ENCODE measurements at regions not wholly inside any gene's neighbourhood (a gene's known extent, or its start where the extent isn't known, plus 50 kb on each side); places are given as distances from the start of the nearest gene placed in this dataset.

DNA sequence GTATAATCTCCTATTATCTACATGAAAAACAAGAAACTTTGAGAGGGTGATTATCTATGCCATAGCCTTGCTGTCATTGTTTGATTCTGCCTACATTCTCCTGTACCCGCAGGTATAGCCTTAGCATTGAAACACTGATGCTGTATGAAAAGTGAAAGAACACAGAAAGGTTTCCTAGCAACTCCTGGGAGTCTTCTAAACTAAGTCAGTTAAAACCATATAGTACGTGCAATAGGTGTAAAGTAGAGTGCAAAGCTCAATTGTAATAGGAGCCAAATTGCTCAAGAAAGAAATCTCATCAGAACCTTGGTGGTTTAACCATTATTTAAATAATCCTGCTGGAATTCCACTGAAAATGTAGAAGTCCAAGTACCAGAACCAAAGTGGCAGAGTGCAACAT lies 489.7 kb downstream of the PCDH10 start:
- H3K4me1 ChIP-seq (ENCODE audit: control insufficient read depth, extremely low read depth, insufficient read depth, low read length): no peaks in the 10 kb centered on the region
- intact Hi-C loops (cut with micrococcal nuclease): no loop called here
- DNase-seq (ENCODE audit: low read depth, low spot score) (no peak), FAIRE-seq (no peak)
- H3K27me3 ChIP-seq (ENCODE audit: control insufficient read depth in 2 of 2, insufficient read depth in 2 of 2, low read length in 2 of 2): no peaks in the 10 kb centered on the region
- TF ChIP-seq, protein P1, sequence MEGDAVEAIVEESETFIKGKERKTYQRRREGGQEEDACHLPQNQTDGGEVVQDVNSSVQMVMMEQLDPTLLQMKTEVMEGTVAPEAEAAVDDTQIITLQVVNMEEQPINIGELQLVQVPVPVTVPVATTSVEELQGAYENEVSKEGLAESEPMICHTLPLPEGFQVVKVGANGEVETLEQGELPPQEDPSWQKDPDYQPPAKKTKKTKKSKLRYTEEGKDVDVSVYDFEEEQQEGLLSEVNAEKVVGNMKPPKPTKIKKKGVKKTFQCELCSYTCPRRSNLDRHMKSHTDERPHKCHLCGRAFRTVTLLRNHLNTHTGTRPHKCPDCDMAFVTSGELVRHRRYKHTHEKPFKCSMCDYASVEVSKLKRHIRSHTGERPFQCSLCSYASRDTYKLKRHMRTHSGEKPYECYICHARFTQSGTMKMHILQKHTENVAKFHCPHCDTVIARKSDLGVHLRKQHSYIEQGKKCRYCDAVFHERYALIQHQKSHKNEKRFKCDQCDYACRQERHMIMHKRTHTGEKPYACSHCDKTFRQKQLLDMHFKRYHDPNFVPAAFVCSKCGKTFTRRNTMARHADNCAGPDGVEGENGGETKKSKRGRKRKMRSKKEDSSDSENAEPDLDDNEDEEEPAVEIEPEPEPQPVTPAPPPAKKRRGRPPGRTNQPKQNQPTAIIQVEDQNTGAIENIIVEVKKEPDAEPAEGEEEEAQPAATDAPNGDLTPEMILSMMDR (IDR thresholded peaks at IDR 0.05; ENCODE audit: extremely low read depth in 1 of 2, insufficient read depth in 1 of 2, low read depth in 1 of 2, low read length in 2 of 2): no peak
- TF ChIP-seq GATA2 (IDR thresholded peaks at IDR 0.05; ENCODE audit: insufficient read depth, insufficient read length, low read depth, low read length): no peak
- TF ChIP-seq EZH2 (IDR thresholded peaks at IDR 0.05; ENCODE audit: borderline replicate concordance, low read depth, low read length, severe bottlenecking): no peak
- no peak for TF ChIP-seq POLR2AphosphoS5 (IDR thresholded peaks at IDR 0.05; ENCODE audit: insufficient read depth, low read depth, low read length)
- TF ChIP-seq MYC (IDR thresholded peaks at IDR 0.05; ENCODE audit: low read depth, low read length): no peak
- TF ChIP-seq FOS (IDR thresholded peaks at IDR 0.05; ENCODE audit: borderline replicate concordance, insufficient read depth, low read length): no peak
- TF ChIP-seq JUN (IDR thresholded peaks at IDR 0.05; ENCODE audit: borderline replicate concordance, insufficient read depth, insufficient read length, low read depth): no peak
- TF ChIP-seq POLR2A (IDR thresholded peaks at IDR 0.05; ENCODE audit: low read depth, low read length): no peak
- TF ChIP-seq, protein P2, sequence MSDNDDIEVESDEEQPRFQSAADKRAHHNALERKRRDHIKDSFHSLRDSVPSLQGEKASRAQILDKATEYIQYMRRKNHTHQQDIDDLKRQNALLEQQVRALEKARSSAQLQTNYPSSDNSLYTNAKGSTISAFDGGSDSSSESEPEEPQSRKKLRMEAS (IDR thresholded peaks at IDR 0.05; ENCODE audit: insufficient read depth, insufficient read length): no peak
- no TSS peak for BruUV-seq (replicated peaks)
- no peaks in the 10 kb centered on the region for H3K36me3 ChIP-seq (ENCODE audit: control insufficient read depth in 2 of 2, extremely low read depth in 1 of 2, insufficient read depth in 2 of 2, low read length in 2 of 2)
- H3K27ac ChIP-seq (ENCODE audit: insufficient read depth, low read depth, low read length): no peak overlapping the region
- no peaks in the 10 kb centered on the region for H4K20me1 ChIP-seq (replicated peaks; ENCODE audit: control insufficient read depth, extremely low read depth, insufficient read depth, low read length)
- no peaks in the 10 kb centered on the region for H3K9me3 ChIP-seq (replicated peaks; ENCODE audit: control insufficient read depth, insufficient read depth, low read length)
- CTCF ChIA-PET: no interaction called here
- no peak overlapping the region for H3K9ac ChIP-seq (replicated peaks; ENCODE audit: extremely low read depth, insufficient read depth, low read length)
- POLR2A ChIA-PET: no interaction called here
- H3K4me2 ChIP-seq (ENCODE audit: insufficient read depth, low read length): no peak overlapping the region
- H2AFZ ChIP-seq (ENCODE audit: low read depth, low read length): no peak overlapping the region
- H3K79me2 ChIP-seq (ENCODE audit: control insufficient read depth, insufficient read depth, low read length): no peaks in the 10 kb centered on the region
- H3K9me1 ChIP-seq (replicated peaks; ENCODE audit: control insufficient read depth, extremely low read depth, insufficient read depth, low read length): no peaks in the 10 kb centered on the region
- dilution Hi-C loops (cut with MboI; ENCODE audit: extremely low pct_ligation_motif_present, low sequenced_read_pairs): no loop called here
- no peak overlapping the region for H3K4me3 ChIP-seq (replicated peaks in 1 of 3; ENCODE audit: insufficient read depth in 1 of 3, low read depth in 1 of 3, low read length in 3 of 3)
